GM12878 (cell line): ENCODE measurements at regions not wholly inside any gene's neighbourhood (a gene's known extent, or its start where the extent isn't known, plus 50 kb on each side); places are given as distances from the start of the nearest gene placed in this dataset.

Experiments
- BRCA1 ChIP-seq: IDR thresholded peaks from 2 replicates; pipeline ENCODE4 v1.6.1; 2011; ENCODE audit warnings: low read depth, low read length, improper control_type of control experiment
- CEBPB ChIP-seq, 2 experiments: fragments of 150-350 bp in 1 of 2; IDR thresholded peaks; 2 replicates each; pipeline ENCODE4 v1.6.1; 2012 to 2014; ENCODE audit warnings: low read depth in 2 of 2, low read length in 2 of 2, borderline replicate concordance in 1 of 2, inconsistent platforms in 1 of 2
- CHD2 ChIP-seq: IDR thresholded peaks from 2 replicates; pipeline ENCODE4 v1.6.1; 2011; ENCODE audit warnings: low read depth, low read length, improper control_type of control experiment, borderline replicate concordance
- CHD4 ChIP-seq: fragments of 200-600 bp; sonication (generic); IDR thresholded peaks from 2 replicates; pipeline ENCODE4 v1.6.1; 2016; ENCODE audit warnings: mild to moderate bottlenecking
- CTCF ChIP-seq, 3 experiments: IDR thresholded peaks in 2 of 3; conservative IDR thresholded peaks in 1 of 3; 2 replicates each; pipeline ENCODE4 v1.5.1; 2011; ENCODE audit warnings: low read depth in 3 of 3, low read length in 3 of 3, mild to moderate bottlenecking in 3 of 3, control low read depth in 2 of 3, moderate library complexity in 2 of 3, inconsistent platforms in 1 of 3, mixed read lengths in 1 of 3; ENCODE audit not compliant: control insufficient read depth in 2 of 3, insufficient read depth in 1 of 3; ENCODE audit errors: extremely low read depth in 1 of 3
- POLR2A ChIP-seq: IDR thresholded peaks from 2 replicates; pipeline ENCODE4 v1.6.1; 2011; ENCODE audit warnings: low read depth, mild to moderate bottlenecking, low read length
- POLR2AphosphoS5 ChIP-seq: IDR thresholded peaks from 2 replicates; pipeline ENCODE4 v1.6.1; 2011; ENCODE audit warnings: mild to moderate bottlenecking, low read length, inconsistent platforms
- USF1 ChIP-seq: IDR thresholded peaks from 2 replicates; pipeline ENCODE4 v1.6.1; 2011; ENCODE audit warnings: borderline replicate concordance, low read depth, mild to moderate bottlenecking, moderate library complexity, mixed read lengths, low read length; ENCODE audit not compliant: insufficient read depth; ENCODE audit errors: extremely low read length

- TF ChIP-seq BRCA1 (no peak), POLR2AphosphoS5 (no peak), USF1 (no peak), CEBPB (IDR thresholded peaks at IDR 0.05; ENCODE audit: borderline replicate concordance in 1 of 2, low read depth in 2 of 2, low read length in 2 of 2) (no peak), POLR2A (no peak), CTCF (IDR thresholded peaks at IDR 0.05 in 2 of 3, conservative IDR thresholded peaks at IDR 0.05 in 1 of 3; ENCODE audit: control insufficient read depth in 2 of 3, extremely low read depth in 1 of 3, insufficient read depth in 1 of 3, low read depth in 3 of 3, low read length in 3 of 3) (no peak), CHD2 (no peak), CHD4 (no peak)
These were observed 142.5 kb upstream of the FGGY start for GRCh38 chr1:59154401-59154800.
